Cardiac fibroblast (primary cell): ENCODE measurements at regions not wholly inside any gene's neighbourhood (a gene's known extent, or its start where the extent isn't known, plus 50 kb on each side); places are given as distances from the start of the nearest gene placed in this dataset.
"Not testable (repeated sequence)": the region's sequence is repeated elsewhere in the genome, so short reads cannot be mapped to it uniquely, and the experiment has no call there.

Experiments
- DNase-seq, 2 donors: peaks; one replicate each; pipeline versions ENCODE4 v3.0.0 to v3.0.0-alpha.2; 2010; ENCODE audit warnings: low read depth in 2 of 2
- H3K4me3 ChIP-seq, 2 donors: replicated peaks in 1 of 2; 1 replicate in 1 of 2; 2 replicates in 1 of 2; pipeline ENCODE4 v1.5.1; 2011; ENCODE audit warnings: low read depth in 2 of 2, low read length in 2 of 2, mild to moderate bottlenecking in 2 of 2, moderate library complexity in 1 of 2
- TF ChIP-seq, protein P1 (sequence below): IDR thresholded peaks from one replicate; pipeline ENCODE4 v1.5.1; 2011; ENCODE audit warnings: low read depth, mild to moderate bottlenecking, low read length, inconsistent platforms

GRCh38 chr19:30811397-30812098 lies 439.4 kb downstream of the ZNF536 start:
- TF ChIP-seq, protein P1, sequence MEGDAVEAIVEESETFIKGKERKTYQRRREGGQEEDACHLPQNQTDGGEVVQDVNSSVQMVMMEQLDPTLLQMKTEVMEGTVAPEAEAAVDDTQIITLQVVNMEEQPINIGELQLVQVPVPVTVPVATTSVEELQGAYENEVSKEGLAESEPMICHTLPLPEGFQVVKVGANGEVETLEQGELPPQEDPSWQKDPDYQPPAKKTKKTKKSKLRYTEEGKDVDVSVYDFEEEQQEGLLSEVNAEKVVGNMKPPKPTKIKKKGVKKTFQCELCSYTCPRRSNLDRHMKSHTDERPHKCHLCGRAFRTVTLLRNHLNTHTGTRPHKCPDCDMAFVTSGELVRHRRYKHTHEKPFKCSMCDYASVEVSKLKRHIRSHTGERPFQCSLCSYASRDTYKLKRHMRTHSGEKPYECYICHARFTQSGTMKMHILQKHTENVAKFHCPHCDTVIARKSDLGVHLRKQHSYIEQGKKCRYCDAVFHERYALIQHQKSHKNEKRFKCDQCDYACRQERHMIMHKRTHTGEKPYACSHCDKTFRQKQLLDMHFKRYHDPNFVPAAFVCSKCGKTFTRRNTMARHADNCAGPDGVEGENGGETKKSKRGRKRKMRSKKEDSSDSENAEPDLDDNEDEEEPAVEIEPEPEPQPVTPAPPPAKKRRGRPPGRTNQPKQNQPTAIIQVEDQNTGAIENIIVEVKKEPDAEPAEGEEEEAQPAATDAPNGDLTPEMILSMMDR, result no peak
- no peak for DNase-seq
- H3K4me3 ChIP-seq, result no peak overlapping the region

DNA sequence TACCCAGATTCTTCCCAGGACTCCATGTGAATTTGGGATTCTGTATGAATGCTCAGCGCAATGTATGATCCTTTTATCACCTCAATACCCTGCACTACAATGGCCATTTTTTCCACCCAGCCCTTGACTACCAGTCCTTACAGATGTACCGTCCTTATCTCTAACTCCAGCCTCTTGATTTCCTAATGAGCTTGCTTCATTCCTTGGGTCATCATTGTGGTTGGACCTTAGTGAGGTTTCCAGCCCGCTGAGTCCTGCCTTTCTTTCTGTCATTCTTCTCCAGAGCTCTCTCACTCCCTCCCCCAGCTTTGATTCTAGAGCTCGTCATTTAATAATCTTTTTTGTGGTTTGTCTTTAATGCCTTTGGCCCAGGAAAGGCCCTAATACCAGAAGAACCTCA lies 438.5 kb downstream of the ZNF536 start:
- TF ChIP-seq, protein P1, result no peak
- no peak overlapping the region for H3K4me3 ChIP-seq

GRCh38 chr19:30807278-30807677 lies 435.1 kb downstream of the ZNF536 start:
- TF ChIP-seq, protein P1, result no peak
- no peak for DNase-seq
- no peak overlapping the region for H3K4me3 ChIP-seq

More for the DNA sequence above, 438.5 kb downstream of the ZNF536 start:
- no peak for DNase-seq

GRCh38 chr19:30806311-30806710 lies 434.1 kb downstream of the ZNF536 start:
- DNase-seq, result no peak
- TF ChIP-seq, protein P1, result no peak
- H3K4me3 ChIP-seq, result no peak overlapping the region

DNA sequence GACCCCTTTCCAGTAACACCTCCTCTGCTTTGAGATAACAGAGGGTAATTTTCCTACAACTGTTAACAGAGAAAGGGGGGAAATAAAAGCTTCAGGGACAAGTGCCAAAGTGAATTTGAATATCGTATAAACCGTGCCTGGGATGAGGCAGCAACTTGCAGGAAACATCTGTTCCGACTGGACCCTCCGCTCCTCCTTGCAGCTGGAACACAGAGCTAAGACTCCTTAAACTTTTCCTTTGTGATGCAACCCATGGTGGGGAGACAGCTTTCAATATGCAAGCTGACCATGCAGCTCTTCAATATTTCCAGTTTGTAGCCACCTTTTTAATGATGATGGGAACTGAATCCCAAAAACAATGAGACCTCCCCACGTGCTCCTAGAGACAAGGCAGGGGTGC lies 432.6 kb downstream of the ZNF536 start:
- TF ChIP-seq, protein P1, result no peak
- H3K4me3 ChIP-seq, result no peak overlapping the region
- DNase-seq, result no peak

- H3K4me3 ChIP-seq, DNase-seq: not testable (repeated sequence)
These were observed 432.1 kb downstream of the ZNF536 start for GRCh38 chr19:30804333-30804732.

DNA sequence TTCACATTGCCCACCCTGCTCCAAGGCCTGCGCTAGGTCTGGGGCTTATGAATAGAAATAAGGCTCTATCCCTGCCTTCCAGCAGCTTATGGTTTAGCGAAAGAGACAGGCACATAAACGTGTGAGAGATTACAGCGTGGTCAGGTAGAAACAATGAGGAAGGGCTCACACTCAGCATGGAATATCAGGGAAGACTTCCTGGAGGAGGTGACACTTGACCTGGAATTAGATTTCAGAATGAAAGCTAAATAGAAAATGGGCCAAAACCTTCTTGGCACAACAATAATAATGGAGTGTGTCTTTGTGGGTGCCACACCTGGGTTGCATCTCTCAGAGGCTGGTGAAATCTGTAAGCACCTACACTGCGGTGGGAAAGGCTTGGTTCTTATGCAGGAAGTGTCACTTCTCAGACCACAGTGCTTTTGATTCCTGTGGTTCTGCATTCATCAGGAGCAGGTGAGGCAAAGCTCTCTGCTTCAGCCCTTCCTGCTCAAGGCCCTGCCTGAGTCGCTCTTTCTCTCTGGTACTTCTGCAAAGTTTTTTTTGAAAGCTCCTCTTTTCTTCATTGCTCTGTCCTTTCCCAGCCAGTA lies 430.3 kb downstream of the ZNF536 start:
- H3K4me3 ChIP-seq, result no peak overlapping the region
- DNase-seq, result no peak
- TF ChIP-seq, protein P1, result no peak
